C4-2B (cell line): ENCODE measurements at regions not wholly inside any gene's neighbourhood (a gene's known extent, or its start where the extent isn't known, plus 50 kb on each side); places are given as distances from the start of the nearest gene placed in this dataset.

Source experiments
- ZFX ChIP-seq: fragments of 450-650 bp; IDR thresholded peaks from 2 replicates; pipeline ENCODE4 v1.6.1; 2017
- TF ChIP-seq, protein P1 (sequence below): fragments of 450-650 bp; conservative IDR thresholded peaks from 2 replicates; pipeline ENCODE4 v1.5.1; 2017; ENCODE audit warnings: mild to moderate bottlenecking

DNA sequence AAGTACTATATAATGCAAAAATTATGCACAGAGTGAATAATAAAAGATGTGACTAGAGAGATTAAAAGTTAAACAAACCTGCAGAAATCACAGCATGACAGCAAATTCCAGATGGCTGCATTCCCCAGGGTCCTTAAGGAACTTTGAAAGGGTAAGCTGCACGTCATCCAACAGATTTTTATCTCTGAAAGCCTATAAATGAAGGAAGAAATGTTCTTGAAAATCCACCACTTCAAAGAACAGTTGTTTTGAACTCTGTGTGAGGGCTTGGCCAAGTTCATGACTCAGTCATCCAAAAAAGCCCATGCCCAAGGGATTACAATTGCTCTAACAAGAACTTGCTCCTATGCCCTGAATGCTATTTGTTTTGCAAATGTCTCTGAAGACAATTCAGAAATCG, 603.6 kb downstream of the PLOD2 start:
- TF ChIP-seq, protein P1, sequence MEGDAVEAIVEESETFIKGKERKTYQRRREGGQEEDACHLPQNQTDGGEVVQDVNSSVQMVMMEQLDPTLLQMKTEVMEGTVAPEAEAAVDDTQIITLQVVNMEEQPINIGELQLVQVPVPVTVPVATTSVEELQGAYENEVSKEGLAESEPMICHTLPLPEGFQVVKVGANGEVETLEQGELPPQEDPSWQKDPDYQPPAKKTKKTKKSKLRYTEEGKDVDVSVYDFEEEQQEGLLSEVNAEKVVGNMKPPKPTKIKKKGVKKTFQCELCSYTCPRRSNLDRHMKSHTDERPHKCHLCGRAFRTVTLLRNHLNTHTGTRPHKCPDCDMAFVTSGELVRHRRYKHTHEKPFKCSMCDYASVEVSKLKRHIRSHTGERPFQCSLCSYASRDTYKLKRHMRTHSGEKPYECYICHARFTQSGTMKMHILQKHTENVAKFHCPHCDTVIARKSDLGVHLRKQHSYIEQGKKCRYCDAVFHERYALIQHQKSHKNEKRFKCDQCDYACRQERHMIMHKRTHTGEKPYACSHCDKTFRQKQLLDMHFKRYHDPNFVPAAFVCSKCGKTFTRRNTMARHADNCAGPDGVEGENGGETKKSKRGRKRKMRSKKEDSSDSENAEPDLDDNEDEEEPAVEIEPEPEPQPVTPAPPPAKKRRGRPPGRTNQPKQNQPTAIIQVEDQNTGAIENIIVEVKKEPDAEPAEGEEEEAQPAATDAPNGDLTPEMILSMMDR: no peak
- TF ChIP-seq ZFX: no peak
